Upper lobe of left lung (tissue), 6 donors: ENCODE measurements at regions not wholly inside any gene's neighbourhood (a gene's known extent, or its start where the extent isn't known, plus 50 kb on each side); places are given as distances from the start of the nearest gene placed in this dataset.
"Not testable (repeated sequence)": the region's sequence is repeated elsewhere in the genome, so short reads cannot be mapped to it uniquely, and the experiment has no call there.

ENCODE experiments used
- ATAC-seq, 2 donors: fragments of 200-7000 bp; cut with Tn5 transposase; one replicate each; pipeline ENCODE4 v1.9.1; 2022; ENCODE audit warnings: mild to moderate bottlenecking in 2 of 2, moderate library complexity in 2 of 2; ENCODE audit not compliant: low FRiP score in 2 of 2
- DNase-seq, 2 donors: peaks; one replicate each; pipeline ENCODE4 v3.0.0-alpha.2; 2019 to 2020
- H3K27ac ChIP-seq, 4 donors: fragments of 200-600 bp; sonication (generic); one replicate each; pipeline ENCODE4 v1.5.1; 2016 to 2019
- H3K27me3 ChIP-seq, 4 donors: fragments of 200-600 bp; sonication (generic); one replicate each; pipeline ENCODE4 v1.5.1; 2017 to 2019
- H3K36me3 ChIP-seq, 4 donors: fragments of 200-600 bp; sonication (generic); one replicate each; pipeline ENCODE4 v1.5.1; 2016 to 2019
- H3K4me1 ChIP-seq, 4 donors: fragments of 200-600 bp; sonication (generic); one replicate each; pipeline ENCODE4 v1.5.1; 2018 to 2019
- H3K4me3 ChIP-seq, 4 donors: fragments of 200-600 bp; sonication (generic); one replicate each; pipeline ENCODE4 v1.5.1; 2017 to 2019; ENCODE audit warnings: mild to moderate bottlenecking in 2 of 4, moderate library complexity in 1 of 4
- H3K9me3 ChIP-seq, 4 donors: fragments of 200-600 bp; sonication (generic); one replicate each; pipeline ENCODE4 v1.5.1; 2018 to 2019
- CTCF ChIP-seq, 6 experiments: fragments of 450-650 bp in 4 of 6; fragments of 200-600 bp in 2 of 6; sonication (generic) in 2 of 6; IDR thresholded peaks; one replicate each; pipeline ENCODE4 v1.5.1; 2016 to 2019; ENCODE audit warnings: antibody characterized with exemption in 6 of 6
- EP300 ChIP-seq, 4 donors: sonication (generic); formaldehyde crosslinking; IDR thresholded peaks; one replicate each; pipeline ENCODE4 v1.5.1; 2017; ENCODE audit warnings: antibody characterized with exemption in 4 of 4, control low read depth in 2 of 4
- POLR2A ChIP-seq, 4 donors: fragments of 450-650 bp; IDR thresholded peaks; one replicate each; pipeline ENCODE4 v1.5.1; 2016 to 2017; ENCODE audit warnings: antibody characterized with exemption in 4 of 4, mild to moderate bottlenecking in 2 of 4
- POLR2AphosphoS5 ChIP-seq, 2 donors: sonication (generic); formaldehyde crosslinking; IDR thresholded peaks; one replicate each; pipeline ENCODE4 v1.5.1; 2017; ENCODE audit warnings: antibody characterized with exemption in 2 of 2
- WGBS, 2 donors: methylation state at CpG; one replicate each; pipeline ENCODE4 v1.1.5; 2017 to 2018; 5-methylcytosine and 5-hydroxymethylcytosine counted together
- donor health status: DM: no; HTN: no; CAD: no; lungs with moderate emphysema.
- donor health status: DM: no; HTN: yes; CAD: no; lungs with severe emphysema.

- H3K27me3 ChIP-seq, H3K4me1 ChIP-seq, ATAC-seq, H3K4me3 ChIP-seq, H3K27ac ChIP-seq, H3K36me3 ChIP-seq, H3K9me3 ChIP-seq: not testable (repeated sequence)
- WGBS, 2 donors, result 94 to 96% methylated on average over 19 of the region's 19 CpGs
- DNase-seq, result peak in 1 of 2 donors; percentile 18
Observed at GRCh38 chr2:66632882-66633281, 198.0 kb downstream of the MEIS1 start.

- DNase-seq (no peak), ATAC-seq (no peak)
- Histone ChIP-seq H3K36me3 (no peaks in the 10 kb centered on the region), H3K27ac (no peak overlapping the region), H3K27me3 (no peaks in the 10 kb centered on the region), H3K4me1 (no peaks in the 10 kb centered on the region), H3K4me3 (no peak overlapping the region), H3K9me3 (no peaks in the 10 kb centered on the region)
- WGBS, 2 donors, result 85 to 88% methylated on average over 3 of the region's 3 CpGs
- TF ChIP-seq CTCF (IDR thresholded peaks at IDR 0.05) (no peak), POLR2AphosphoS5 (IDR thresholded peaks at IDR 0.05) (no peak), EP300 (IDR thresholded peaks at IDR 0.05) (no peak), POLR2A (IDR thresholded peaks at IDR 0.05) (no peak)
Observed at GRCh38 chr2:66633631-66634030, 198.7 kb downstream of the MEIS1 start.

- TF ChIP-seq EP300 (IDR thresholded peaks at IDR 0.05) (no peak), CTCF (IDR thresholded peaks at IDR 0.05) (no peak), POLR2A (IDR thresholded peaks at IDR 0.05) (no peak), POLR2AphosphoS5 (IDR thresholded peaks at IDR 0.05) (no peak)
- DNase-seq (no peak), ATAC-seq (no peak)
- Histone ChIP-seq H3K36me3 (no peaks in the 10 kb centered on the region), H3K9me3 (no peaks in the 10 kb centered on the region), H3K27me3 (no peaks in the 10 kb centered on the region), H3K4me3 (no peak overlapping the region), H3K4me1 (no peaks in the 10 kb centered on the region), H3K27ac (no peak overlapping the region)
Observed at GRCh38 chr2:66634784-66635183, 199.9 kb downstream of the MEIS1 start.

DNA sequence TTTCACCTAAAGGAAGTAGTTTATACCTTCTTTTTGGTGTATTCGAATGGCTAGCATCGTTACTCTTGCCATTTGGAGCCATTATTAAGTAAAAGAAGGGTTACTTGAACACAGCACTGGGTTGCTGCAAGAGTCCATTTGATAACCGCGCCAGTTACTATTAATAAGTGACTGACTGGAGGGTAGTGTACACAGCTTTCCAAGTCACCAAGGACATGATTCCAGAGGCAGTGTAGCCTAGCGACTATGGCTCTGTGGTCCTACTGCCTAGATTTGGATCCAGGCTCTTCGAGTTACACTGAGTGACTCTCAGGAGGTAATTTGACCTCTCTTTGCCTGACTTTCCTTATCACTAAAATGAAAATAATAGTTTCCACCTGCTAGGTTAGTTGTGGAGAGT lies 206.8 kb downstream of the MEIS1 start:
- 92 to 95% methylated on average over 6 of the region's 6 CpGs for WGBS, 2 donors
- no peaks in the 10 kb centered on the region for H3K9me3 ChIP-seq

DNA sequence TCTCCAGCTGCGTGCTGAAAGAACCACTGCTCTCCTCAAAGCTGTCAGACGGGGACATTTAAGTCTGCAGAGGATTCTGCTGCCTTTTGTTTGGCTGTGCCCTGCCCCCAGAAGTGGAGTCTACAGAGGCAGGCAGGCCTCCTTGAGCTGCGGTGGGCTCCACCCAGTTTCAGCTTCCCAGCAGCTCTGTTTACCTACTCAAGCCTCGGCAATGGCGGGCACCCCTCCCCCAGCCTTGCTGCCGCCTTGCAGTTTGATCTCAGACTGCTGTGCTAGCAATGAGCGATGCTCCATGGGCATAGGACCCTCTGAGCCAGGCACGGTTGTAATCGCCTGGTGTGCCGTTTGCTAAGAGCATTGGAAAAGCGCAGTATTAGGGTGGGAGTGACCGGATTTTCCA lies 213.2 kb downstream of the MEIS1 start:
- DNase-seq, result peak in 1 of 2 donors; percentile 24
- not testable (repeated sequence) for H3K36me3 ChIP-seq, H3K4me1 ChIP-seq, H3K9me3 ChIP-seq, H3K27me3 ChIP-seq, H3K27ac ChIP-seq, H3K4me3 ChIP-seq, ATAC-seq
- WGBS, 2 donors, result 59 to 69% methylated on average over 9 to 12 of the region's 12 CpGs

More for the DNA sequence above, 206.8 kb downstream of the MEIS1 start:
- Histone ChIP-seq H3K36me3 (no peaks in the 10 kb centered on the region), H3K27ac (no peak overlapping the region), H3K4me3 (no peak overlapping the region), H3K4me1 (no peaks in the 10 kb centered on the region), H3K27me3 (no peaks in the 10 kb centered on the region)
- no peak for ATAC-seq
- TF ChIP-seq EP300 (IDR thresholded peaks at IDR 0.05) (no peak), CTCF (IDR thresholded peaks at IDR 0.05) (no peak), POLR2AphosphoS5 (IDR thresholded peaks at IDR 0.05) (no peak), POLR2A (IDR thresholded peaks at IDR 0.05) (no peak)
- DNase-seq, result no peak

- DNase-seq (no peak), ATAC-seq (no peak)
- WGBS, 2 donors, result 62 to 79% methylated on average over 4 of the region's 4 CpGs
- H3K27ac ChIP-seq, result no peak overlapping the region
- TF ChIP-seq EP300 (IDR thresholded peaks at IDR 0.05) (no peak), POLR2AphosphoS5 (IDR thresholded peaks at IDR 0.05) (no peak)
- no peak overlapping the region for H3K4me3 ChIP-seq
- no peaks in the 10 kb centered on the region for H3K4me1 ChIP-seq
- H3K9me3 ChIP-seq, result no peaks in the 10 kb centered on the region
- no peaks in the 10 kb centered on the region for H3K36me3 ChIP-seq
- no peaks in the 10 kb centered on the region for H3K27me3 ChIP-seq
Observed at GRCh38 chr2:66649006-66649405, 214.1 kb downstream of the MEIS1 start.

- no peak for ATAC-seq
- H3K36me3 ChIP-seq, result no peaks in the 10 kb centered on the region
- no peak overlapping the region for H3K4me3 ChIP-seq
- DNase-seq, result no peak
- H3K27me3 ChIP-seq, result no peaks in the 10 kb centered on the region
- H3K4me1 ChIP-seq, result no peaks in the 10 kb centered on the region
- TF ChIP-seq CTCF (IDR thresholded peaks at IDR 0.05) (no peak), EP300 (IDR thresholded peaks at IDR 0.05) (no peak), POLR2A (IDR thresholded peaks at IDR 0.05) (no peak), POLR2AphosphoS5 (IDR thresholded peaks at IDR 0.05) (no peak)
- no peaks in the 10 kb centered on the region for H3K9me3 ChIP-seq
- no peak overlapping the region for H3K27ac ChIP-seq
Observed at GRCh38 chr2:66651295-66651694, 216.4 kb downstream of the MEIS1 start.
